ENCODE measurements at regions not wholly inside any gene's neighbourhood (a gene's known extent, or its start where the extent isn't known, plus 50 kb on each side); places are given as distances from the start of the nearest gene placed in this dataset.

DNA sequence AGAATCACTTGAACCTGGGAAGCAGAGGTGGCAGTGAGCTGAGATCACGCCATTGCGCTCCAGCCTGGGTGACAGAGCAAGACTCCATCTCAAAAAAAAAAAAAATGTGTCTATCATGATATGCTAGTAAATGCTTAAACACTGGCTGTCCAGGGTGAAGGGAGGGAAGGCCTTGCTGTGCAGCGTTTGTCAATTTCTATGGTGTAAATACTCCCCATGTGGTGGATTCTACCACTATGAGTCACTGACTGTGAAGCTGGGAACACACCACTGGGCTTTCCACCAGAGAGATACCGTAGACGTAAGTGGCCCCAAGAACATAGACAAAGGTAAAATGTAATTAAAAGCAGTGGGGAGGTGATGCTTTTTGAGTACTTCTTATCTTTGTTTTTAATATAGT lies 51.3 kb upstream of the LEF1 start:
- Histone ChIP-seq H3K4me2 (replicated peaks; ENCODE audit: extremely low read depth, low read length, poor library complexity, severe bottlenecking) (no peak overlapping the region), H3K4me1 (ENCODE audit: control insufficient read depth in 1 of 2, insufficient read depth in 2 of 2, low read length in 2 of 2) (no peaks in the 10 kb centered on the region), H3K27ac (ENCODE audit: low read depth in 1 of 2, low read length in 2 of 2) (no peak overlapping the region), H2AFZ (ENCODE audit: insufficient read depth, low read depth, low read length, poor library complexity, severe bottlenecking) (no peak overlapping the region), H3K79me2 (ENCODE audit: insufficient read depth, low read length) (no peaks in the 10 kb centered on the region), H3K27me3 (ENCODE audit: control insufficient read depth in 2 of 2, insufficient read depth in 2 of 2, low read length in 2 of 2) (no peaks in the 10 kb centered on the region), H4K20me1 (ENCODE audit: insufficient read depth, low read length) (no peaks in the 10 kb centered on the region), H3K4me3 (replicated peaks in 1 of 3; ENCODE audit: low read depth in 2 of 3, low read length in 3 of 3) (no peak overlapping the region), H3K9ac (ENCODE audit: insufficient read depth, low read length, poor library complexity, severe bottlenecking) (no peak overlapping the region), H3K36me3 (replicated peaks in 1 of 2; ENCODE audit: control insufficient read depth in 1 of 2, insufficient read depth in 2 of 2, low read length in 2 of 2) (no peaks in the 10 kb centered on the region), H3K9me3 (replicated peaks in 1 of 2; ENCODE audit: control insufficient read depth in 1 of 2, insufficient read depth in 1 of 2, low read length in 2 of 2) (no peaks in the 10 kb centered on the region)
- no CpG with 5 or more reads among the region's 5 CpGs for WGBS (ENCODE audit: insufficient coverage)
- H3K9me3 Mint-ChIP-seq, result peaks cover 0 to 6% (median 3%) of the 10 kb centered on the region in 7 donors
- H3K36me3 Mint-ChIP-seq, result no peaks in the 10 kb centered on the region
- H3K27me3 Mint-ChIP-seq (ENCODE audit: low read depth in 3 of 3), result peaks cover 0 to 2% (median 0%) of the 10 kb centered on the region in 3 donors
- intact Hi-C loops (cut with micrococcal nuclease), result no loop called here
- H3K4me3 Mint-ChIP-seq, result no peak overlapping the region
- no peak overlapping the region for H3K27ac Mint-ChIP-seq
- TF ChIP-seq, protein P1, sequence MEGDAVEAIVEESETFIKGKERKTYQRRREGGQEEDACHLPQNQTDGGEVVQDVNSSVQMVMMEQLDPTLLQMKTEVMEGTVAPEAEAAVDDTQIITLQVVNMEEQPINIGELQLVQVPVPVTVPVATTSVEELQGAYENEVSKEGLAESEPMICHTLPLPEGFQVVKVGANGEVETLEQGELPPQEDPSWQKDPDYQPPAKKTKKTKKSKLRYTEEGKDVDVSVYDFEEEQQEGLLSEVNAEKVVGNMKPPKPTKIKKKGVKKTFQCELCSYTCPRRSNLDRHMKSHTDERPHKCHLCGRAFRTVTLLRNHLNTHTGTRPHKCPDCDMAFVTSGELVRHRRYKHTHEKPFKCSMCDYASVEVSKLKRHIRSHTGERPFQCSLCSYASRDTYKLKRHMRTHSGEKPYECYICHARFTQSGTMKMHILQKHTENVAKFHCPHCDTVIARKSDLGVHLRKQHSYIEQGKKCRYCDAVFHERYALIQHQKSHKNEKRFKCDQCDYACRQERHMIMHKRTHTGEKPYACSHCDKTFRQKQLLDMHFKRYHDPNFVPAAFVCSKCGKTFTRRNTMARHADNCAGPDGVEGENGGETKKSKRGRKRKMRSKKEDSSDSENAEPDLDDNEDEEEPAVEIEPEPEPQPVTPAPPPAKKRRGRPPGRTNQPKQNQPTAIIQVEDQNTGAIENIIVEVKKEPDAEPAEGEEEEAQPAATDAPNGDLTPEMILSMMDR (IDR thresholded peaks at IDR 0.05), result no peak
- DNase-seq, result no peak
- H3K4me1 Mint-ChIP-seq, result no peaks in the 10 kb centered on the region
